ENCODE measurements at regions not wholly inside any gene's neighbourhood (a gene's known extent, or its start where the extent isn't known, plus 50 kb on each side); places are given as distances from the start of the nearest gene placed in this dataset.

DNA sequence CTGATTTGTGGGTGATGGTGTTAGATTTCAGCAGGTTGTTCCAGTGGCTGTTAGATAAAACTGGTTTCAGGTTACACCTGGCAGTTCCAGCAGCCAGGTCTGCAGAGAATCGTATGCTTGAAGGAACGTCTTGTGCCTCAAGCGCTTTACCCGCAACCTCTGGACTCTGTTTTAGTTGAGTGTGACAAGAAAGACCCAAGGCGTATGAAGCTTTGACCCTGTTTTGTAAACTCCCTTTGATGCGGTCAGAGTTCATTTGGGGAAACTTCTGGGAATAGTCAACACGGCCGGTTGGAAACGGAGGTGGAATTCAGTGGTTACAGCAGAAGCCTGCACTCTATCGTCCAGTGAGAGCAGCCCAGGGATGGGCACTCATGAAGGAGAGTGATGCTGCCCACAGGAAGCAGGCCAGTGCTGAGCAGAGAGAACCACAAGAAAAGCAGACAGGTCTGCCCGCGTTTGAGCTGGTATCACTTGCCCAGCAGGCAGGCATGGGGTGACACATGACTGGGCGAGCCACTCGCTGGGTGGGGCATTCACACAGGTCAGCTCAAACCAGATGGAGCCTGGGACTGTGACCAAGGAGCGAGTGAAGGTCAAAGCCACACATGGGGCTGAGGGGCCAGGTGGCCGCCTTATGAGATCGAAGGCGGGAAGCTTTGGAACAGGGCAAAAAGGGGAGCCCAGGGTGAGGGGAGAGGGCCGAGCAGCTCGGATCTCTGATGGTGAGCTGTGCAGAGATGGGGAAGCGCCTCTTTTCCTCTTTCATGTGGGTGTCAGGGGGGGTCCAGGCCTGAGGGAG is 99.6 kb upstream of the MBOAT2 start:
- TF ChIP-seq, protein P1, sequence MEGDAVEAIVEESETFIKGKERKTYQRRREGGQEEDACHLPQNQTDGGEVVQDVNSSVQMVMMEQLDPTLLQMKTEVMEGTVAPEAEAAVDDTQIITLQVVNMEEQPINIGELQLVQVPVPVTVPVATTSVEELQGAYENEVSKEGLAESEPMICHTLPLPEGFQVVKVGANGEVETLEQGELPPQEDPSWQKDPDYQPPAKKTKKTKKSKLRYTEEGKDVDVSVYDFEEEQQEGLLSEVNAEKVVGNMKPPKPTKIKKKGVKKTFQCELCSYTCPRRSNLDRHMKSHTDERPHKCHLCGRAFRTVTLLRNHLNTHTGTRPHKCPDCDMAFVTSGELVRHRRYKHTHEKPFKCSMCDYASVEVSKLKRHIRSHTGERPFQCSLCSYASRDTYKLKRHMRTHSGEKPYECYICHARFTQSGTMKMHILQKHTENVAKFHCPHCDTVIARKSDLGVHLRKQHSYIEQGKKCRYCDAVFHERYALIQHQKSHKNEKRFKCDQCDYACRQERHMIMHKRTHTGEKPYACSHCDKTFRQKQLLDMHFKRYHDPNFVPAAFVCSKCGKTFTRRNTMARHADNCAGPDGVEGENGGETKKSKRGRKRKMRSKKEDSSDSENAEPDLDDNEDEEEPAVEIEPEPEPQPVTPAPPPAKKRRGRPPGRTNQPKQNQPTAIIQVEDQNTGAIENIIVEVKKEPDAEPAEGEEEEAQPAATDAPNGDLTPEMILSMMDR (IDR thresholded peaks at IDR 0.05; ENCODE audit: borderline replicate concordance, insufficient read depth, low read depth, low read length) = no peak
- H3K4me3 ChIP-seq (ENCODE audit: low read depth, low read length) = no peak overlapping the region

DNA sequence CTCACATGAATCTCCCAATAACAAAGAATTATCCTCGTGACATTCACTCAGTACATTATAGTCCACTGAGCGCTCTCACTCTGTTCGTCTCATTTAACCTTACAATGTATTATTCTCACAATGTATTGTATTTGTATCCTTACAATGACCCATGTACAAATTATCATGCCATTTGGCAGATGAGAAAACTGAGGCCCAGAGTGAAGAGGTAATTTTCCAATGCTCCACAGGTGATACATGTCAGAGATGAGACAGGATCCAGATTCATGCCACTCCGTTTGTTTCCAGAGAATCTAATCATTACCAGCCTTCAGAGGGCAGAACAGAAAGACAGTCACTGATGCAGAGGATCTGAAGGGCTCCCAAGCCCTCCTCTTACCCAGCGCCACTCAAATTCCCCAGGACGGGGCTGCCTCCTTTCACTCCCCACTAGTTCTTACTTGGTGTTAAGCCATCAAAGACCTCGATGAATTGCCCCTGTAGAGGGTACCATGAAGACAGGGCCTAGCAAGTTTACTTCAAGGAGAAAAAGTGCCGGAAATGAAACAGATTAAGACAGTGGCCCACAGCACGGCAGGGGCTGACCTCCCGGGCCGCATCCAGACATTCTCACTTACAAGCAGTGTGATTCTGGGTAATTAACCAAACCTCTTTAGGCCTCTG is 98.4 kb upstream of the MBOAT2 start:
- no peak overlapping the region for H3K4me3 ChIP-seq (ENCODE audit: low read depth, low read length)
- TF ChIP-seq, protein P1 (IDR thresholded peaks at IDR 0.05; ENCODE audit: borderline replicate concordance, insufficient read depth, low read depth, low read length) = no peak

DNA sequence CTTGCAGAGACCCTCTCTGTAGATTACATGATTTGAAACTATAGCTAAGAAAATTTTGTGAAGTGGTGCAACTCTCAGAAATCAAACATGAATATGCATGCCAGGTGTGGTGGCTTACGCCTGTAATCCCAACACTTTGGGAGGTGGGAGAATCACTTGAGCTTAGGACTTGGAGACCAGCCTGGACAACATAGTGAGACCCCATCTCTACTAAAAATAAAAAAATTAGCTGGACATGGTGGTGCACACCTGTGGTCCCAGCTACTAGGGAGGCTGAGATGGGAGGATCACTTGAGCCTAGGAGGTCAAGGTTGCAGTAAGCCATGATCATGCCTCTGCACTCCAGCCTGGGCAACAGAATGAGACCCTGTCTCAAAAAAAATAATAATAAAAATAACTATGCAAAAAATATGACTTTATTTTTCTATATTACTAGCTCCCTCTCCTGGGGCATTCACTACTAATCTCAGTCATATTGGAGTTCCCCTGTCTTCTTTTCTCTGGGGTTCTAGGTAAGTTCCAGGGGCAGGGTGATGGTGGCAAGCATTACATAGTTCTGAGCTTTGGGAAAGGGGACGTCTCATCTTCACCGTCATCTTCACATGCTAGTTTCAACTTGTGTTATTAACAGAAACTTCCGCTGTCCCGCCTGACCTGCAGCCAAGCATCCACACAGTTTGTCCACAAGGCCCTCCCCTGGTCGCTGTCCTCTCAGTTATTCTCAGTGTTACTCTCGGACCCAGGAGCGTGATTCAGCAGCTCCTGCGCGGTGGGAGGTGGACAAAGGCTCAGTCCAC is 96.8 kb upstream of the MBOAT2 start:
- TF ChIP-seq, protein P1 (IDR thresholded peaks at IDR 0.05; ENCODE audit: borderline replicate concordance, insufficient read depth, low read depth, low read length) = no peak
- H3K4me3 ChIP-seq (ENCODE audit: low read depth, low read length) = no peak overlapping the region

DNA sequence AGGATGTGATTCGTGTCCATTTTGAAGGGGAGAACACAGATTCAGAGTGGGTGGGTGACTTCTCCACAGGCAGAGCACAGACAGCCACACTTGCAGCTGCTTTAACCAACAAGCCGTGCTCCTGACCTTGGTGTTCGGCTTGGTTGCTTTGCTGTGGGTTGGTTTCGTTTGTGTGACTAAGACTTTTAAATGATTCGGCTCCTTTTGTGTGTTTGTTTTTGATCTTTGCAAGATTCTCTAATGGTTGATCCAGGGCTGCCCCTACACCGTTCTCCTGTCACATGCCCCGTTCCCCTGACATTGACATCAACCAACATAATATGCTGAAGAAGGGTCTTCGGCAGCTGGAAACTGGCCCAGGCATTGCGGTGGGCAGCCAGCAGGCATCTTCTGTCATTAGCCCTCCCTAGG is 95.9 kb upstream of the MBOAT2 start:
- TF ChIP-seq, protein P1 (IDR thresholded peaks at IDR 0.05; ENCODE audit: borderline replicate concordance, insufficient read depth, low read depth, low read length) = no peak
- H3K4me3 ChIP-seq (ENCODE audit: low read depth, low read length) = no peak overlapping the region

DNA sequence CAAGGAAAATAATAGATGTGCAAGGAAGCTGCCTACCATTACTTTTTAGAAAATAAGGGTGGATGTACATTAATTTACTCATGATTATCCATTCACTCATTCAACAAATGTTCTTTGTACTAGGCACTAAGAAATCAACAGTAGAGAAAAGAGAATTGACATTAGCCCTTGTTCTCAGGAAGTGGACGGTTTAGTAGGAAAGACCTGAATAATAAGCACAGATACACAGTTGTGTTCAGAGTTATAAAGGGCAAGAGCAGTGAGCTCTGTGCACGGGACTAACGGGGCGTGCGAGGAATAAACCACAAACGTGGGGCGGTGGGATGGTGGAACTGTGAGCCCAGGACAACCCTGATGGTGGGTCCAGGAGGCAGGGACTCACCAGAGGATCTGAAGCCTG is 94.4 kb upstream of the MBOAT2 start:
- TF ChIP-seq, protein P1 (IDR thresholded peaks at IDR 0.05; ENCODE audit: borderline replicate concordance, insufficient read depth, low read depth, low read length) = no peak

DNA sequence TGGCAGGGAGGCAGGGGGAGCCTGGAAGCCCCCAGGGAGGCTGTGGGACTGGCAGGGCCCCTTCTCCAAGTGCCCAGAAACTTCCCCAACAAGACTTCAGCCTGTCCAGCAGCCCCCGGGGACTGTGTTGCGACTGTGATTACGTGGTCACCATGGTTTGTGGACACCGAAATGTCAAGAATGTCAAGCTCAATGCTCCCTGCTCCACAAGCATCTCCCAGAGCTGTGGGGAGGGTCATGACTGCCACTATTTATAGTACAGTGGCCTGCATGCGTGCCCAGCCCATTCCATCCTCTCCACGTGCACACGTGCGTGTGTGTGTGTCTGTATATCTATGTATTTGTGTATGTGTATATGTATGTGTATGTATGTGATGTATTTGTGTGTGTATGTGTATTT is 93.8 kb upstream of the MBOAT2 start:
- TF ChIP-seq, protein P1 (IDR thresholded peaks at IDR 0.05; ENCODE audit: borderline replicate concordance, insufficient read depth, low read depth, low read length) = no peak
- H3K4me3 ChIP-seq (ENCODE audit: low read depth, low read length) = no peak overlapping the region

More for the DNA sequence above, 94.4 kb upstream of the MBOAT2 start:
- no peak overlapping the region for H3K4me3 ChIP-seq (ENCODE audit: low read depth, low read length)

Measured in GM12875 (cell line).